NCI-H1436 (cell line): ENCODE measurements at regions not wholly inside any gene's neighbourhood (a gene's known extent, or its start where the extent isn't known, plus 50 kb on each side); places are given as distances from the start of the nearest gene placed in this dataset.

Experiments
- DNase-seq: peaks from one replicate; lab custom pipeline; 2025; lab: John Stamatoyannopoulos, UW

DNA sequence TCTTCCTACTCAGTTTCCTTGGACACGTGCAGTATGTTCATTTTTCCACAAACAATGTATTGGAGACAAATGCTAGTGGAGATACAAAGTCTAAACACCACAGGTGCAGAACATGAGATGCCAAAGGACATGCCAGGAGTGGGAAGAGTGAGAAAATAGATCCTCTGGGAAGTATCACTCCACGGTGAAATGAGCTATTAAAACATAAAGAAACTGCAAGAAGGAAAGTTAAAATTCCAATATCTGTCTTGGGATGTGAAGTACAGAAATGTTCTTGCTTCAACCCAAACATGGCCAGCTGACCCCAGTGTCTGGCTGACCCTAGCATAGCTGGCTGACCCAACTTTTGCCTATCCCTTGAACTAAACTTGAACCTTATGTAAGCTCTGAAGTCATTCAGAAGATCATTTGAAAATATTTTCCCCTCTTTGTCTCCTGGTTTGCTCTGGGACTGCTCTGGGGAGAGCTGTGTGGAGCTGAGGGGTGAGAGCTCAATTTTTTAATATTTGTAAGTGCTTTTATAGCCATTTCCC lies 59.5 kb downstream of the FZD1 start:
- DNase-seq = no peak

DNA sequence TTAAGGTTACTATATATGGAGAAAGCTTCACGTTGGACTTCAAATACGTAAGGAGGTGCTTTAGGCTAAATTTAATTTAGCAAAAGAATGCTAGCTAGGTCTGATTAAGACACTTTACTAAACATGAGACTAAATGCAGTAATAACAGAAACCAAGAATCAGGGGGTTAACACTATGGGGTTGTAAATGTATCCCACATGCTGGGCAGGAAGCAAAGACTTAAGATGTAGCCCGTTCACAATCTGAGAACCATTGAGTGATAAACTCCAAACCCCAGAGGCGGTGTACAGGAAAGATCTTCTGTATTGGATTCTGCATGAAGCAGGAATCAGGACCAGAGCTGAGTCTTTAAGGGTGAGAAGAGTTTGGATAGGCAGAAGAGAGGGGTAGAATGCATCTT lies 60.4 kb downstream of the FZD1 start:
- no peak for DNase-seq

- peak; percentile 8 for DNase-seq
Observed at GRCh38 chr7:91325726-91326125, 61.5 kb downstream of the FZD1 start.

DNA sequence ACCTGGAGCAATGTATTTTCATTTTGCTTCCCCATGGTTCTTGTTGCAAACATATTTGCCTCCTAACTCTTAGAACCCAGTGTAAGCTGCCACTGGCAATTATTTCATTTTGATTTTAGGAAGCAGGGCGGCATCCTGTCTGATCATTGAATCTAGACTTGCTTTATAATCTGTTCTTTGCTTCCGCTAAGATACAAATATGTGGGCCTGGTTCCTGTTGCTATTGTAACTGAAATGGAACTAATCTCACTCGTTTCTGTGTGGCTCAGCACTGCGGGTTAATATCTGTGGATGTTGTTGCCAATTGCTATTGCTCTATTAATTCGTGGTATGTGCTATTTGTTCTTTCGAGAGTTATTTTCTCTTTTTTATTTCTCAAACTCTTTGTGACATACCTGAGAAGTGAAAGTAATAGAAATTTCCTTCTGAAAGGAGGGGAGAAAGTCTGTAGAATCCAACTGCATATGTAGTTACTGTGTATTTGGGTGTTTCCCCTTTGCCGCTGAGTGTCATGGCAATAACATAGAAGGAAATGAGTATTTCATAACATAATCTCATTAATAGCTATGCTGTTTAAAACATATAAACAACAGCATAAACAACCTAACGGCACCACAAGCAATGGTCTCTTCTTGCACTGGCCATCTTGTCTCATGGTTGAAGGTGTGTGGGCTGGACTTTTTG lies 62.4 kb downstream of the FZD1 start:
- DNase-seq = no peak

DNA sequence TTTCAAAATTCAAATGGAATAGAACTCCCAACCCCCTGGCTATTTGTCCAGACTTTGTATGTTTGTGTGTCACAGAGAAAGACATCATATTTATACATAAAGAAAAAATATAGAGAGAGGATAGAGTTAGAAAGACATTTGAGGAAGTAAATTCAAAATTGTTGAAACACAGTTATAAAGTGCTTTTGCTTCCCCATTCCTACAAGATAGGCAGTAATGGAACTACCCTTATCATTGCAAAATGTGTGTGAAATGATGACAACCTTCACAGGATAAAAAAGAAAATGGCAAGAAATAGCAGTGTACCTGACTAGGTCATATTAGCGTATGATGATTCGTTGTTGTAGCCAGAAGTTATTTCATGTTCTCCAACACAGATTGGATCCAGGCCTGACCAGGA lies 63.1 kb downstream of the FZD1 start:
- DNase-seq = no peak

DNA sequence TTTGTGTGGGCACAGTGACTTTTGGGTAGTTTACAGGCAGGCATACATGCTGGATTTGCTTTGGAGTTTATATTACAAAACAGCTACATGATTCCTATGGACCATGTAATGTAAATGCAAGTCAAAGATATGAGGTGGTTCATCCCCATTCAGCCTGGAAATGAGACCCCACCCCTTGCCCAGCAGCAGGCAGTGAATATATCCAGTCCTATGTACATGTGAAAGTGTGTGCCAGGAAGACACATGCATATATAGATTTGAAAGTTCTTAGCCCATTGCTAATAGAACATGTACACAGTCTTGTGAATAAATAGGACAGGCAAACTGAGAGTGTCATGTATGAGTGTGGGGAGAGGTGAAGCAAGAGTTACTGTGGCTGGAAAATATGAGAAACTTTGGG lies 65.3 kb downstream of the FZD1 start:
- no peak for DNase-seq

GRCh38 chr7:91330191-91330808 lies 66.1 kb downstream of the FZD1 start:
- DNase-seq = no peak

GRCh38 chr7:91330866-91331265 lies 66.6 kb downstream of the FZD1 start:
- no peak for DNase-seq

DNA sequence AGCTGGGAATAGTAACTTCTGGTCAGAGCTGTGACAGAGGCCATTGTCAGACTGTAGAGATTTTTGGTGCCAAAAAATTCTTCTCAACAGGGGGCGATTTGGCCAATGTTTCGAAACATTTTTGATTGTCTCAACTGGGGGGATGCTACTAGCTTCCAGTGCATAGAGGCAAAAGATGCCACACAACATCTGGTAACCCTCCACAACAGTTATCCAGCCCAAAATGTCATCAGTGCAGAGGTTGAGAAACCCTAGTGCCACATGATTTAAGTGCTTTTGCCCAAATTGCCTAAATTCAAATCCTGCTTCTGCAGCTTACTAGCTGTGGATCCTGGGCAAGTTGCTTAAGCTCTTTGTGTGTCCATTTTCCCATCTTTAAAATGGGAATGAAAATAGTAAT lies 71.9 kb downstream of the FZD1 start:
- no peak for DNase-seq

DNA sequence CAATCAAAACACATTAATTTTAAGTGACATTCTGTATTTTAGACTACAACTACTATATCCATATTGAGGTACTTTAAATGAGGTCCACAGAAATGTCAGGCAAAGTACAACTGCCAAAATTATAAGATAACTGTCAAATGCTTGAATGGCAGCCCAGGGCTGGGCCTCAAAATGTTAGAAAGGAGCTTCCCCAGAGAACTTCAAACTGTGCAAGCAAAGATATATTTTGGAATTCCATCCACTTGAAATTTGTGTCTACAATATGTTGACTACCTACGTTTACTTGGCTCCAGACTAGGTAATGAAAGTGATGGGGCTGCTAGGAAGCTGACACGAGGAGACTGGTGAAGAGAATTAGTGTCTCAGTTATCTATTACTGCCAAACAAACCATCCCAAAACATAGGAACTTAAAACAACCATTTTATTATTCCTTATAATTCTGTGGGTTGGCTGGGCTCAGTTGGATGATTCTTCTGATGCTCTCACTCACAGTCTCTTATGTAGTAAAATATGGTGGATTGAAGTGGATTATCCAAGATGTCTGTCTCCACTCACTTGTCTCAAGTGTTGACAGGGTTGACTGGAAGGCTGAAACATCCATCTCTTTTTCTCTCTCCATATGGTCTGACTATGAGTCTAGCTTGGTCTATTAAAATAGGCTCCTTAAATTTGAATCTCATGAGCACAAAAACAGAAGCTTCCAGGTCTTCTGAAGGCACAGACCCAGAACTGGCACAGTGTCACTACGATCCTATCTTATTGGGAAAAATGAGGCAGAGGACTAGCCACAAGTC lies 74.2 kb downstream of the FZD1 start:
- no peak for DNase-seq

- no peak for DNase-seq
Observed at GRCh38 chr7:91342346-91342745, 78.1 kb downstream of the FZD1 start.

DNA sequence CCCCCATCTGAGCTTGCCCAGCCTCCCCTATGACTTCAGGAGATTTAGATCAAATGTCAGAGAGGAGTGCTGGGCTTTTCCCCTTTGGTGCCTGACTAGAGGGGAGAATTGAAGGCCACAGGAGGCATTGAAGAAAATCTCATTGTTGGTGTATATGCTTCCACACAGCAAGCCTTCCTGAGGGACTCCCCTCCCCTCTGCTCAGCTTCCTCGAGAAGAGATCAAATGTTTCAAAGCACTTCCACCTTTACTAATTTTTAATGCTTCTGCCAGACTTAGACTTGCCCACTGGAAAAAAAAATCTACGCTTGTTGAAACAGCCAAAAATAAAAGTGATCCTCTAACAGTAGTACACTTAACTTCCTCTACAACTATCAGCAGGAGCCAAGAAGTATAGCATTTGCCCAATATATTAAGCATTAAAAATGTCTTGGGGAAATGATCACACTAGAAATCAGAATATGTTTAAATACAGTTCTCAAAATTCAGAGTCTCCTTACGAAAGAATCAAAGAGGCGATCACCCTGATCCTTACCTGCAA lies 79.3 kb downstream of the FZD1 start:
- DNase-seq = no peak

DNA sequence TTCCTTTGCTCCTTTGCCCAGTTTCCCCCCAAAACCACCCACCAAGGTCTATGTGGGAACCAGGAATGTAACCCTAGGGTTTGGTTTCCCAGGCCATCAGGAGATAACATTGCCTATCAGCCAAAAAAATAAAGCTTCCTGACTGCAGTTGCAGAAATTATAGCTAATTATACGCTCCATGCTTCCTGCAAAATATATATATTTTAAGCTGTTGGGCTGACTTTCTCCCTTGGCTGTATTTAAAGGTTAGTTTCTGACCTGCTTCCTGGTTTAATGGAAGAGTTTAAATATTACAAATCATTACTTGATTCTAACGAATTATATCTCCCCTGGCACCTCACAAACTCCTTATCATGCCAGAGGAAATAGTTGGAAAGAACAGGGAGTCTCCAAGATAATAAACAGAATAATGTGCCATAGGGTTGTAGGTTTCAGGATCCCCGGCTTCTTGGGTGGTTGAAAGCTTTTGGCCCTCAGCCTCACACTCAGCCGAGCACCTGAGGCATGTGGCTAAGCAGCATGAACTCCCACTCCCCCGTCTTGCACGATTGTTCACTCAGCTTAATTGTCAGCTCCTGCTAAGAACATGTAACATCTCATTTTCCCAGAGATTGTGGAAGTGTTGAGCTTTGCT lies 79.9 kb downstream of the FZD1 start:
- DNase-seq = no peak

- DNase-seq = no peak
Observed at GRCh38 chr7:91344911-91345310, 80.7 kb downstream of the FZD1 start.

GRCh38 chr7:91345449-91345848 lies 81.2 kb downstream of the FZD1 start:
- no peak for DNase-seq

- DNase-seq = no peak
Observed at GRCh38 chr7:91346426-91346825, 82.2 kb downstream of the FZD1 start.

DNA sequence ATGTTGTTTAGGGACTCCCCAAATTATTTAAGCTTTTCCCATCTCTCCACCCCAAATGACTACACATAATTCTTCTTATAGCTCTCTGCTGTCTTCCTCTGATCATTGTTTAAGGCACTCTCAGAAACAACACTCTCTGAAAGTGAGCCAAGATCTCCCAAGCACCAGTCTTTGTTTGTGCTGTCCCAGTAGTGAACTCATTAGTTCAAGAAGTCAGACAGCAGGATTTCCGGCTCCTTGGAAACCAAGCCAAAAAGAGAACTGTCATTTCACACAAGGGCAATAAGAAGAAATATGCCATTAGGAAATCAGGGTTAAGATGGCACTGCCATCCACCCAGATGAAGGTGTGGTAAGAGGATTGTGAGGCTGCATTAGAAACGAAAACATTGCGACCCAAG lies 83.1 kb downstream of the FZD1 start:
- no peak for DNase-seq

- no peak for DNase-seq
Observed at GRCh38 chr7:91348711-91349110, 84.5 kb downstream of the FZD1 start.

GRCh38 chr7:91351374-91351773 lies 87.1 kb downstream of the FZD1 start:
- DNase-seq = no peak

DNA sequence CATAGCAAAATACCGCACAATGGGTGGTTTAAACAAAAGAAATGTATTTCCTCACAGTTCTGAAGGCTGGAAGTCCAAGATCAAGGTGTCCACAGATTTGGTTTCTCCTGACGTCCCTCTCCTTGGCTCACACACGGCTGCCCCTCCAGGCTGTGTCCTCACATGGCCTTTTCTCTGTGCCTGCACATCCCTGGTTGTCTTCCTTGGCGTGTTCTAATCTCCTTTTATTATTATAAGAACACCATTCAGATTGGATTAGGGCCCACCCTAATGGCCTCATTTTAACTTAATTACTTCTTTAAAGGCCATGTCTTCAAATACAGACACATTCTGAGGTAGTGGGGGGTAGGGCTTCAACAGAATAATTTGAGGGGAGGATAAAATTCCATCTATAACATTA lies 87.9 kb downstream of the FZD1 start:
- DNase-seq = no peak

DNA sequence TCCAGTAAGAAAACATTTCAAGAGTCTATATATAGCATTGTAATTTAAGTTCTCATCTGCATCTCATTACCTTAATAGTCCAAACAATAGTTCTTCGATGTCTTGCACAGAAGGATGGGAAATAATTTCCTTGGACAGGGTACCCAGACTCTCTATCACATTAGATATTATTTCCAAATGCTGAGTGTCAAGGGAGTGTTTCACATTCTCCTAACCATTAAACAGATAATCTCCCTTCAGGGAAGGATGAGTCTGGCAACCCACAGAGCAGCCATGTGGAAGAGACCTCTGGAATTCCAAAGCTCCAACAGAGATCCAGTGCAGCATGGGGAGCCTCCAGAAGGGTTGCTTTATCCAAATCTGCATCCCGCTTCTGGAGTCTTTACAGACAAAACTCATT lies 89.6 kb downstream of the FZD1 start:
- DNase-seq = no peak

DNA sequence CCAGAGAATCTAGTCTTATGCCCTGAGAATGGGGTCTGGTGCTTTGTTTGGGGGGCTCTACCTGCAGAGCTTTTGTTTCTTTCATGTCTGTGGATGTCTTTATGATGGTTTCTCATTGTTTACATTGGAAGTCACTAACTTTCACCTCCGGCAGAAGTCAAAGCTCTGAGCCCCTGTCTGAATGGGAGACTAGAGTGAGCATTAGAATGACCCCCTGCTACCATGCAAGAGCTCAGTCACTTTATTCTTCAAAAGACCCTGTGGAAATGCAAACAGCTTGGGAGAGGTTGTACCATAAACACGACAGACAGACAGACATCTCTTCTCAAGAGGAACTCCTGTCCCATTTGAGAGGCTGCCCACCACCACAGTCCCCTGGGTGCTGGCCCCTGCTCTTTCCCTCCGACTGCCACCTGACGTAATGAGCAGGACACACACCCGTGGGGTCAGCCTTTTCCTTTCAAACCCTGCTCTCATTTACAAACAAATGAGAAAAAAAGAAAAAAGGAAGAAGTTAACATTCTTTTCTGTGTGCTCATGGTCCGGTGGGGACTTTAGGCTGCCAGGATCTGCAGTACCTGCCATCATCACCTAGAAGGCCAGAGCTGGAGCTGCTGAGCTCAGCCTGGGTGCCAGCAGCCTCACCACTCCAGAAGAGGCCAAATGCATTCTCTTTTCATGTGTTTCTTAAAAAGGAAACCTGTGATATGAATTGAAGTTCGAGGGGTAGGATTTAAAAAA lies 91.6 kb downstream of the FZD1 start:
- no peak for DNase-seq
